ENCODE measurements at regions not wholly inside any gene's neighbourhood (a gene's known extent, or its start where the extent isn't known, plus 50 kb on each side); places are given as distances from the start of the nearest gene placed in this dataset.

- DNase-seq (ENCODE audit: extremely low spot score): no peak
- TF ChIP-seq HDGF (IDR thresholded peaks at IDR 0.05; ENCODE audit: borderline replicate concordance) (no peak), SP1 (IDR thresholded peaks at IDR 0.05) (no peak), FOXK2 (IDR thresholded peaks at IDR 0.05) (no peak), FOXA1 (IDR thresholded peaks at IDR 0.05) (no peak), NFRKB (IDR thresholded peaks at IDR 0.05) (no peak), CTBP1 (IDR thresholded peaks at IDR 0.05; ENCODE audit: borderline replicate concordance) (no peak), L3MBTL2 (conservative IDR thresholded peaks at IDR 0.05) (no peak), SUZ12 (IDR thresholded peaks at IDR 0.05) (no peak), FOXM1 (IDR thresholded peaks at IDR 0.05; ENCODE audit: borderline replicate concordance) (no peak), ELF4 (IDR thresholded peaks at IDR 0.05) (no peak), ARNT (IDR thresholded peaks at IDR 0.05) (no peak), BHLHE40 (IDR thresholded peaks at IDR 0.05; ENCODE audit: borderline replicate concordance) (no peak), TARDBP (IDR thresholded peaks at IDR 0.05) (no peak), PKNOX1 (IDR thresholded peaks at IDR 0.05) (no peak), LEF1 (IDR thresholded peaks at IDR 0.05; ENCODE audit: borderline replicate concordance) (no peak), ZNF384 (IDR thresholded peaks at IDR 0.05) (no peak)
- CTCF ChIA-PET: no interaction called here
- POLR2A ChIA-PET: no interaction called here
Measured at GRCh38 chr12:18967814-18968213, 161.7 kb upstream of the PLEKHA5 start.

GRCh38 chr12:18969512-18969911, 160.0 kb upstream of the PLEKHA5 start:
- no peak for DNase-seq (ENCODE audit: extremely low spot score)
- ChIA-PET POLR2A (no interaction called here), CTCF (interaction anchor here (0.6 kb wide), 1 partner anchor 429 kb away, joined by 6 read pairs; no protein-coding TSS in a partner anchor)
- no peak for TF ChIP-seq ARNT (IDR thresholded peaks at IDR 0.05)
- no peak for TF ChIP-seq FOXA1 (IDR thresholded peaks at IDR 0.05)
- no peak for TF ChIP-seq HDGF (IDR thresholded peaks at IDR 0.05; ENCODE audit: borderline replicate concordance)
- no peak for TF ChIP-seq L3MBTL2 (conservative IDR thresholded peaks at IDR 0.05)
- no peak for TF ChIP-seq BHLHE40 (IDR thresholded peaks at IDR 0.05; ENCODE audit: borderline replicate concordance)
- TF ChIP-seq SUZ12 (IDR thresholded peaks at IDR 0.05): no peak
- no peak for TF ChIP-seq TARDBP (IDR thresholded peaks at IDR 0.05)
- TF ChIP-seq ZNF384 (IDR thresholded peaks at IDR 0.05): no peak
- TF ChIP-seq CTBP1 (IDR thresholded peaks at IDR 0.05; ENCODE audit: borderline replicate concordance): no peak
- TF ChIP-seq FOXM1 (IDR thresholded peaks at IDR 0.05; ENCODE audit: borderline replicate concordance): no peak
- no peak for TF ChIP-seq LEF1 (IDR thresholded peaks at IDR 0.05; ENCODE audit: borderline replicate concordance)
- no peak for TF ChIP-seq NFRKB (IDR thresholded peaks at IDR 0.05)
- TF ChIP-seq PKNOX1 (IDR thresholded peaks at IDR 0.05): no peak
- no peak for TF ChIP-seq ELF4 (IDR thresholded peaks at IDR 0.05)
- TF ChIP-seq FOXK2 (IDR thresholded peaks at IDR 0.05): no peak

GRCh38 chr12:18970603-18971002, 158.9 kb upstream of the PLEKHA5 start:
- TF ChIP-seq PKNOX1 (IDR thresholded peaks at IDR 0.05) (peak; percentile 34; the same call in 1 of the 2 replicates), FOXM1 (IDR thresholded peaks at IDR 0.05; ENCODE audit: borderline replicate concordance) (no peak)
- ChIA-PET CTCF (no interaction called here), POLR2A (no interaction called here)
- DNase-seq (ENCODE audit: extremely low spot score): no peak

GRCh38 chr12:18971932-18972331, 157.6 kb upstream of the PLEKHA5 start:
- ChIA-PET POLR2A (no interaction called here), CTCF (no interaction called here)
- no peak for DNase-seq (ENCODE audit: extremely low spot score)
- TF ChIP-seq L3MBTL2 (conservative IDR thresholded peaks at IDR 0.05) (no peak), FOXM1 (IDR thresholded peaks at IDR 0.05; ENCODE audit: borderline replicate concordance) (no peak), BHLHE40 (IDR thresholded peaks at IDR 0.05; ENCODE audit: borderline replicate concordance) (no peak), SP1 (IDR thresholded peaks at IDR 0.05) (no peak), ELF4 (IDR thresholded peaks at IDR 0.05) (no peak), ZNF384 (IDR thresholded peaks at IDR 0.05) (no peak), PKNOX1 (IDR thresholded peaks at IDR 0.05) (no peak), SUZ12 (IDR thresholded peaks at IDR 0.05) (no peak), ARNT (IDR thresholded peaks at IDR 0.05) (no peak), TARDBP (IDR thresholded peaks at IDR 0.05) (no peak), CTBP1 (IDR thresholded peaks at IDR 0.05; ENCODE audit: borderline replicate concordance) (no peak), NFRKB (IDR thresholded peaks at IDR 0.05) (no peak), LEF1 (IDR thresholded peaks at IDR 0.05; ENCODE audit: borderline replicate concordance) (no peak), FOXA1 (IDR thresholded peaks at IDR 0.05) (no peak), HDGF (IDR thresholded peaks at IDR 0.05; ENCODE audit: borderline replicate concordance) (no peak), FOXK2 (IDR thresholded peaks at IDR 0.05) (no peak)

- no peak for TF ChIP-seq TARDBP (IDR thresholded peaks at IDR 0.05)
- TF ChIP-seq BHLHE40 (IDR thresholded peaks at IDR 0.05; ENCODE audit: borderline replicate concordance): no peak
- no peak for TF ChIP-seq FOXK2 (IDR thresholded peaks at IDR 0.05)
- TF ChIP-seq ELF4 (IDR thresholded peaks at IDR 0.05): no peak
- TF ChIP-seq NFRKB (IDR thresholded peaks at IDR 0.05): no peak
- TF ChIP-seq PKNOX1 (IDR thresholded peaks at IDR 0.05): no peak
- TF ChIP-seq L3MBTL2 (conservative IDR thresholded peaks at IDR 0.05): no peak
- no peak for TF ChIP-seq FOXA1 (IDR thresholded peaks at IDR 0.05)
- no peak for TF ChIP-seq CTBP1 (IDR thresholded peaks at IDR 0.05; ENCODE audit: borderline replicate concordance)
- TF ChIP-seq ZNF384 (IDR thresholded peaks at IDR 0.05): no peak
- TF ChIP-seq HDGF (IDR thresholded peaks at IDR 0.05; ENCODE audit: borderline replicate concordance): no peak
- no peak for TF ChIP-seq SUZ12 (IDR thresholded peaks at IDR 0.05)
- no peak for TF ChIP-seq FOXM1 (IDR thresholded peaks at IDR 0.05; ENCODE audit: borderline replicate concordance)
- no peak for TF ChIP-seq LEF1 (IDR thresholded peaks at IDR 0.05; ENCODE audit: borderline replicate concordance)
- no peak for TF ChIP-seq SP1 (IDR thresholded peaks at IDR 0.05)
- no peak for TF ChIP-seq ARNT (IDR thresholded peaks at IDR 0.05)
- CTCF ChIA-PET: no interaction called here
- POLR2A ChIA-PET: no interaction called here
- DNase-seq (ENCODE audit: extremely low spot score): no peak
Measured at GRCh38 chr12:18975933-18976332, 153.6 kb upstream of the PLEKHA5 start.

Data from HEK293T (cell line).